ENCODE measurements at regions not wholly inside any gene's neighbourhood (a gene's known extent, or its start where the extent isn't known, plus 50 kb on each side); places are given as distances from the start of the nearest gene placed in this dataset.

- no peak for FAIRE-seq
Observed at GRCh38 chr20:39890697-39891096, 798.3 kb downstream of the MAFB start.

DNA sequence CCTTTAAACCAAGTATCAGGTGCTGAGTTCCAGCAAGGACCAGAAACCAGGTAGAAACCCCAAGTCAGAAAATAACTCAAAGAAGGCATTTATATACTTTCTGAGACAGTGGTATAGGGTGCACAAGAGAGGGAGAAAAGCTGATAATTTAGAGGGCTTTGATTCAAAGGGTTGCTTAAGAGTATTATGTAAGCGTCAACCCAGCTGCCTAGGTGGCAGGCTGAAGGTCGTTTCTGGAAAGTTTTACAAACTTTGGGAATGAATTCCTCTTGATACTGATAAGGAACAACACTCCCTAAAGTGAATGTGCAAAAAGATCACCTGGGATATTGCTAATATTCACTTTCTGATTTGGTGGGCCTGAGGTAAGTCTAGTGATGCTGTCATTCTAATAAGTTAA lies 800.7 kb downstream of the MAFB start:
- FAIRE-seq = no peak

- no peak for FAIRE-seq
Observed at GRCh38 chr20:39886650-39887190, 802.3 kb downstream of the MAFB start.

DNA sequence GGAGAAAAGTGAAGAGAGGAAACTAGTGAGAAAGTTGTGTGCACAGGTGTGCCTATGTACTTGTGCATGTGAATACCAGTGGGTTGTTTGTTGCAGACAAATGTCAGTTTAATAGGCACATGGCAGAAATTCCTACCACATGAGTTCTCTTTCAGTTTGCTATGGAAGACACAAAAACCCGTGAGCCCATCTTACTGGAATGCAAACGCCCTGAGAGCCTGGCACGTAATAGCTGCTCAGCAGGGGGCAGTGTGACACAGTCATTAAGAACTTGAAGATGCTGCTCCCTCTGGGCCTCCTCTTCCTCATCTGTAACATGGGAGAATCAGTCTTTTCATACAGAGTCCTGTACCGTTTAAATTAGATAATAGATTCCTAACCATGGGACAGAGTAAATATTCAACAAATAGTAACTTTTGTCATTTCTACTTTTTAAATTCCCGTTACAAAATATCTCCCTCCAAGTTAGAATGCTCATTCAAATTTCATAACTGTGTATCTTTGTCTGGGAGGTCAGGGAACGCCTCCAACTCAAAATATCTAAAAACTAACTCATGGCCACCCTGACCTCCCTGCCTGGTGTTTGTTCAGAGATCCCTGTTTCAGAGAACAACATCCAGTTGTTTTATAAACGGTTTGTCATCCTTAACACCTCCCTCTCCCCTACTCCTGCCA lies 802.9 kb downstream of the MAFB start:
- FAIRE-seq = peak; percentile 87

DNA sequence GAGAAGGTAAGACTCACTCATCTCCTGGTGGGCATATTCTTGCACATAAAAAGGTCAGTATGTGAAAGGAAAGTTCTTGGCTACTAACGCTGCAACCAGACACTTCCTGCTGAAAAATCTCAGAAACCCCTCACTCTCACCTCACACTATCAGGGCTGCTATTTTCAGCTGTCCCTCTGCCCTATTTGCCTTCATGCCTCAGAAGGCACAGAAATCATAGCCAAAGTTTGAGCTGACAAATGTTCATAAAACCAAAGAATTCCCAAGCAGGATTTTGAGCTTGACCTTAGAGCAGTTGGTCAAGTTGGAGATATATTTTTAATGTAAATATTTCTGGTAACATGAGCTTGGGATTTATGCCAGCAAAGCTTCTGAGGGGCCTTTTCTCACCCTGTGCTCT lies 806.2 kb downstream of the MAFB start:
- FAIRE-seq = peak; percentile 17

GRCh38 chr20:39880890-39881289 lies 808.1 kb downstream of the MAFB start:
- peak; percentile 45 for FAIRE-seq

DNA sequence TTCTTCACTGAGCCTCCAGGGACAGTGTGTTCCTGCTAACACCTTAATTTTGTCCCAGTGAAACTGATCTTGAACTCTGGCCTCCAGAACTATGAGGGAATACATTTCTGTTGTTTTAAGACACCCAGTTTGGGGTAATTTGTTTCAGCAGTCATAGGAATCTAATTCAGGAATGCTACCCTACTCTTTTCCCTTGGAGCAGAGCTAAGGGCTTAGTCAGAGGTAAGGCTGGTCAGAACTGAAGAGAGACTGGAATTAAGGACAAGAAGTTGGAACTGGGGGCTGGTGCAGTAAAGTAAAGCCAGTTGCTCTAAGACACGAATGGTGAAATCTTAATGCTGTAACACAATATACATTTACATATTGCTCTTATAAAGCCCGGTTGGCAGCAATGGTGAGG lies 809.7 kb downstream of the MAFB start:
- FAIRE-seq = peak; percentile 9

DNA sequence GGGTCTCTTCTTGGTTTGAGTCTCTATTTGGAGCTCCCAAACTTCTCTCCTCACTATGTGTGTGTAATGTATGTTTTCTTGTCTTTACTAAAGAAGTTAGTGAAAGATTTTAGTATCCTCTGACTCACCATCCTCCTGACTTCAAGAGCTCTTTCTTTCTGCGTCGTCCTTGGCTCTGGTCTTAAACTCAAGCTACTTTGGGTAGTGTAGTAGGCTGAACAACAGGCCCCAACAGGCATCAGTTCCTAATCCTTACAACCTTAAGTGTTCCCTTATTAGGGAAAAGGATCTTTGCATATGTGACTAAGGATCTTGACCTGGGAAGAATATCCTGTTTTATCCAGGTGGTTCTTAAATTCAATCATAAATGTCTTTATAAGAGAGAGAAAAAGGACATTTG lies 810.2 kb downstream of the MAFB start:
- FAIRE-seq = no peak

DNA sequence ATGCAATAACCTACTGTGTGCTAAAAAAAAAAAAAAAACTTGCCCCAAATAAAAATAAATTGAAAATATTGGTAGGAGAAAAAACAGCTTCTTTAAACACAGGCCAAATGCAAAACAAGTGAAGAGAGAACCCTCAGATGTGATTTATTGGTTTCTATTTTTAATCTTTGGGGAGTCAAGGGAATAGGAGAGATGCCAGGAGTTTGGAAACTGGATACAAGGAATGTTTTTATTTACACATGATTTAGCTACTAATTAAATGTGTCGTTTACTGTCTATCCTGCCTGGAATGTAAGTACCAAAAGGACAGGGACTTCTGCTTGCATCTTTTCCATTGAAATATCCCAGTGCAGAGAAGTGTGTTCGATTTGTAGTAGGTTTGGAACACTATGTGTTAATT lies 810.7 kb downstream of the MAFB start:
- FAIRE-seq = peak; percentile 9

DNA sequence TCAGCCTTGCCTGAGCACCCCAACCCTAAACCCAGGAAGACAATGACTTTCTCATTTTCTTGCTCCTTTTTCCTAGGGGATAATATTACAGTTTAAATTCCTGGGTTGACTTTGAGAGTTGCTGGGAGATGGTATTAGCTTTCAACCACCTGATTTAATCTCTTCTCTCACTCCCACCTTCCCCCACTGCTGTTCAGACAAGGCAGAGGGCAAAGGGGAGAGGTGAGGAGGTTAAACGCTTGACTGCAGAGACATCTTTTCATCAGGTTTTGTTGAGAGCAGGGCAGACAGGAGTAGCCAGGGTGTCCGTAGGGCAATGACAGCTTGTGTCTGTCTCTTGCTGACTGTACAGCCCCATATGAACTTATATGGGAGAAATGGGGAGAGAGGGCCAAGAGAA lies 811.2 kb downstream of the MAFB start:
- peak; percentile 9 for FAIRE-seq

DNA sequence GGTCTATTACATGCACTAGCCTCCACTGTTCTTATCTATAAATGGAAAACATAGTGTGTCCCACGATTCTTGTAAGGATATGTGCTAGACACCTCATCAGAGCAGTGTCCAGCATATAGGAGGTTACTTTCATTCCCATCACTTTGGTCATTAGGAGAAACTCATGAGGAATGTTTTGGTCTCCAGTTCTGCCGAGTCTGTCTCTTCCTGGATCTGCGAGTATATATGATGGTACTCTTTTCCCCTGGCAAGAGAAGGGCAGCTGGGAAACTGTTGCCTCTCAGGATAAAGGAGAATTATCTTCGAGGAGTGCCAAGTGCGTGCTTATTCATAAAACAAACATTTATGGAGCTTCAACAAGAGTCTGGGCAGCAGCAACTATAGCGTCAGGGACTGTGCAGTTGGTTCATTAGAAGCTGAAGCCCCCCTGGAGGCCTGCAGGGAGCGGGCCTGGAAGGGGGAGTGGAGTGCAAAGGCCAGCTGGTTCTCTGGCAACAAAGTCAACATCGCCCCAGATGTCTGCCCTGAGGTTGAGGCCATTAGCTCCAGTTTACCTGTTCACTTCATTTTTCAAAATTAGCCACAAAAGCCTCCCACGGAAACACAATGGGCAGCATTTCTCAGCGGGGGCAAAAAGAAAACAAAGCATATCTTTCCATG lies 811.9 kb downstream of the MAFB start:
- peak; percentile 94 for FAIRE-seq

DNA sequence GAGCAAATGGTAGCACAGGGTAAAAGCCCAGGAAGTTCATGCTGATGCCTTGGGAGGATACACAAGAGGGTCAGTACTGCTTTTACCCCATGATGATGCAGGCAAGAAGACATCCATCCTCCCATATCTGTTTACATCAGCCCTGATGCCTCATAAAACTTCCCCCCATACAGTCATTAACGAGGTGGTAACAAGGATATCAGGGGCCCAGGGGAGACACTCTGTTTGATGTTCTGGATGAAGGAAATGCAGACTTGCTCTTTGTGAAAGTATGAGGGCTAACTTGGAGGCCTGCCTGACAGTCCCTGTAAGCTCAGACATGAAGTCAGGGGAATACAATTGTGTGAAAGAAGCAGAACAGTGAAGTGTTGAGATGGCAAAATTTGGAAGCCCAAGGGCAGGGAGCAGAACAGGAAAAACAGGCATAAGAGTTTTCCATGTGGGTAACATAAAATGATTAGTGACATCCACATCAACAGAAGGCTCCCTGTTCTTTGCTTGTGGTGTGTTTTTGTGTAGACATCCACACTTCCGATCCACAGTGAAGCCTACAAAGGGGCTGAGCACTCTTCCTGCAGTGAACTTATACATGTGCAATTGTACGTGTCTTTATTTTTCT lies 813.4 kb downstream of the MAFB start:
- no peak for FAIRE-seq

GRCh38 chr20:39874049-39874893 lies 814.8 kb downstream of the MAFB start:
- FAIRE-seq = peak; percentile 98

- no peak for FAIRE-seq
Observed at GRCh38 chr20:39873286-39873685, 815.8 kb downstream of the MAFB start.

DNA sequence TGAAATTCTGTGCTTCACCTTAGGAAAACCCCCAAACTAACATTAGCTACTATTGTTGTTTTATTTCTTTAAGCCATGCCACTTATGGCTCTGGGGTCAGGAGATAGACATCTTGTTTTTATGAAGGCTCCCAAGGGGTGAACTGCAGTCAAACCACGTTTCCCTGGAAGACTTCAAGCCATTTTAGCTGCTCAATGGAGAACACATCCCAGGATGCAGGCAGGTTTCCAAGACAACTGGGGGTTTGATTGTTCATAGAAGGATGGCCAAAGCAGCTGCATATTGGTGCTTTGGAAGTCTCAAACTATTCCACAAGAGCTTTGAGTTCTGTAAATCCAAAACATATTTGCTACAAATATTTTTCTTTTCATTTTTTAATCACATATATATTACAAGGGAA lies 818.0 kb downstream of the MAFB start:
- no peak for FAIRE-seq

DNA sequence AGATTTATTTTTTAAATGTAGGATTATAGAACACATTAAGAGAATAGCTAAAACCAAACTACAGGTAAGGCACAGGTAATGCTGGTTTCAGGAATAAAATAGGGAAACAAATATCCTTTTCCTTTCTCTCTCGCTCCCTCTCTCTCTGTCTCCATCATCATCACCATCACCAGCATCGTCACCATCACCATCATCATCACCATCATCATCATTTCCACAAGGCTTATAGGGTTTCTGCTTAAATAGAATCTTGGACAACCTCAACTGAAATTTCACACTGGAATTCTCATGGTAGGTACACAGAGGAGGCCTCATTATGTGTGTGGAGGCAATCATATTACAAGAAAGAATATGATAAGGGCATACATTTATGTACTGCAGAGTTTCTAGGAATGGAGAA lies 823.6 kb downstream of the MAFB start:
- no peak for FAIRE-seq

- no peak for FAIRE-seq
Observed at GRCh38 chr20:39862470-39862891, 826.6 kb downstream of the MAFB start.

GRCh38 chr20:39861381-39861780 lies 827.7 kb downstream of the MAFB start:
- FAIRE-seq = peak; percentile 100

GRCh38 chr20:39857835-39858234 lies 831.2 kb downstream of the MAFB start:
- FAIRE-seq = peak; percentile 98

- FAIRE-seq = peak; percentile 66
Observed at GRCh38 chr20:39857187-39857586, 831.8 kb downstream of the MAFB start.

DNA sequence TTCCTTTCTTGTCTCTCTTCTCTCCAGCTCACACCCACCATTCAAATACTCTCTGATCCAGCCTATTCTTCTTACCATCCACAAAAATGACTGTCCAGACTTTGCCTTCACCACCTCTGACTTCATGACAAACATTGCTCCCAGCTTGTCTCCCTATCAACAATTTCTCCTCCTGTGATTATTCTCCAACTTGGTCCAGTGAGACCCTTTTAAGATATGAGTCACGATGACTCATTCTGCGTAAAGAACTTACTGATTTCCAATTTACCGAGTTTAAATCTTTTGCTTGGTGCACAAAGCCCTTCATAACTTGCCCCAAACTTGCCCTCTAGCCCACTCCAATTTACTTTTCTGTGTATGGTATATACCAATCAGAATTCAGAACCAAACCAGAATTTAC lies 833.2 kb downstream of the MAFB start:
- no peak for FAIRE-seq

GRCh38 chr20:39855056-39855455 lies 834.0 kb downstream of the MAFB start:
- FAIRE-seq = no peak

DNA sequence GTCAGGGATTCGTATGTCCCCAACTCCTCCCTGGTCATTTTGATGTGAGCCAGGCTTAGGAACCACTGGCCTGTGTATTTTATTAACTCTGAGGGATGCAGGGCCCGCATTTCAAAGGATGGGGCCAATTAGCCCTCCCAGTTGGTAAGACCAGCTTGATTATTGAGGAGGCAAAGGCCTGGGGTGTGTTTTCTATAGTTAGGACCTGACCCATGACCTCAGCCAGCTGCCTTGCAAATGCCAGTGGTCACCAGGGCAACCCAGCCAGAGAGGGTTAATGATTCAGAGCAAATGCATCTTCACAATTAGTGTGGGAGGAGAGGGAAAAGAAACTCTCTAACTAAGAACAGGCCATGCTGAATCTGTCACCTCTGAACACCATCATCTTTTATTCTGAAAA lies 835.4 kb downstream of the MAFB start:
- FAIRE-seq = peak; percentile 79
